GM12892 (cell line): ENCODE measurements at regions not wholly inside any gene's neighbourhood (a gene's known extent, or its start where the extent isn't known, plus 50 kb on each side); places are given as distances from the start of the nearest gene placed in this dataset.

Experiments
- POLR2A ChIP-seq: IDR thresholded peaks from 2 replicates; pipeline ENCODE4 v1.6.1; 2011; ENCODE audit warnings: low read depth, low read length, control low read depth
- POLR2AphosphoS5 ChIP-seq: IDR thresholded peaks from 2 replicates; pipeline ENCODE4 v1.6.1; 2011; ENCODE audit warnings: low read depth, low read length, control low read depth
- TAF1 ChIP-seq: IDR thresholded peaks from 2 replicates; pipeline ENCODE4 v1.6.1; 2011; ENCODE audit warnings: low read depth, mild to moderate bottlenecking, control low read depth, low read length, borderline replicate concordance

DNA sequence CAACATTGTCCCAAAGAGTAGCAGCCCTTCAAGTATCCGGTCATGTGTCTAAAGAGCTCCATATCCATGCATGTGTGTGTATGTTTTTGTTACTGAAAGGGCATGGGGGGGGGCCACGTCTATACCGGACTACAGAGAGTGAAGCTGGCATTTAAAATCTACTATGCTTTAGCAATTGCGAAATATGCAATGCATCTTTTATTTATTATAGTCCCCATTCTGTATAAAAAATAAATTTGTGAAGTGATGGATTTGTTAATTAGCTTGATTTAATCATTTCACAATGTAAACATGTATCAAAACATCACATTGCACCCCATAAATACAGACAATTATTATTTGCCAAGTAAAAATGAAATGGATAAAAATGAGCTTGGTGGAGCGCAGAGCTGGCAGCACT is 149.4 kb upstream of the ID2 start:
- no peak for TF ChIP-seq POLR2A
- no peak for TF ChIP-seq POLR2AphosphoS5
- TF ChIP-seq TAF1 = no peak
